Activated CD8-positive, alpha-beta memory T cell treated with anti-CD3 and anti-CD28 coated beads, Interleukin-2, amount 50 U/mL, for 24 hours (primary cell): ENCODE measurements at regions not wholly inside any gene's neighbourhood (a gene's known extent, or its start where the extent isn't known, plus 50 kb on each side); places are given as distances from the start of the nearest gene placed in this dataset.
A peak's percentile ranks its signal among the peaks of the same experiment; 100 is the strongest.
"Not testable (repeated sequence)": the region's sequence is repeated elsewhere in the genome, so short reads cannot be mapped to it uniquely, and the experiment has no call there.

ENCODE experiments used
- DNase-seq: peaks from one replicate; pipeline ENCODE4 v3.0.0-alpha.2; 2020; ENCODE audit errors: extremely low read depth

- DNase-seq, result peak; percentile 19
These were observed 184.6 kb upstream of the TP53TG3C start for GRCh38 chr16:33009468-33009867.

- not testable (repeated sequence) for DNase-seq
These were observed 166.9 kb upstream of the TP53TG3C start for GRCh38 chr16:33027121-33027520.

- DNase-seq, result not testable (repeated sequence)
These were observed 166.1 kb upstream of the TP53TG3C start for GRCh38 chr16:33027941-33028340.

GRCh38 chr16:33028707-33029390 lies 165.2 kb upstream of the TP53TG3C start:
- not testable (repeated sequence) for DNase-seq

- DNase-seq, result not testable (repeated sequence)
These were observed 145.2 kb upstream of the TP53TG3C start for GRCh38 chr16:33048849-33049248.

GRCh38 chr16:33059206-33059605 lies 134.8 kb upstream of the TP53TG3C start:
- DNase-seq, result no peak

GRCh38 chr16:33059654-33060421 lies 134.2 kb upstream of the TP53TG3C start:
- not testable (repeated sequence) for DNase-seq

GRCh38 chr16:33062763-33063162 lies 131.3 kb upstream of the TP53TG3C start:
- not testable (repeated sequence) for DNase-seq

GRCh38 chr16:33063365-33064170 lies 130.5 kb upstream of the TP53TG3C start:
- not testable (repeated sequence) for DNase-seq

GRCh38 chr16:33064454-33065073 lies 129.5 kb upstream of the TP53TG3C start:
- not testable (repeated sequence) for DNase-seq
